ENCODE measurements at regions not wholly inside any gene's neighbourhood (a gene's known extent, or its start where the extent isn't known, plus 50 kb on each side); places are given as distances from the start of the nearest gene placed in this dataset.

DNA sequence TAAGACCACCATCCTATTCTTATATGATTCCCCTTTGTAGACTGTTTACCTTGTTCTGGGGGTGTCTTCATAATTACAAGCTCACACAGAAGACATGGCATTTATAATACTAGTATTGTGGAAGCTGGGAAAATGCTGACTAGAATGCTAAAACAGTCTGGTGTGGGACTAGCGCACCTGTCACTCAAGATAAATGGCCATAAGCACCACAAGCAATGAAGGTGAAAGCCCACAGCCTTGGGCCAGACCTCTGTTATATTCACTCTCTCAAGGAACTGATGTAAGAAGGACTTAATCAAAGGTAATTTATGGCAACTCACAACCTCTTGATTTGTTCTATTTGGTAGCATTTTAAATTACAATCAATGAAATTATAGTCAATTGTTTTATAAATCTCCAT is 721.5 kb downstream of the SEMA5A start:
- Histone ChIP-seq H3K9me3 (no peaks in the 10 kb centered on the region), H3K27me3 (replicated peaks; ENCODE audit: insufficient read depth) (no peaks in the 10 kb centered on the region), H3K27ac (no peak overlapping the region), H3K4me3 (no peak overlapping the region), H3K4me1 (replicated peaks) (peaks cover 4% of the 10 kb centered on the region), H3K36me3 (no peaks in the 10 kb centered on the region)
- TF ChIP-seq POLR2A (IDR thresholded peaks at IDR 0.05) (no peak), CTCF (IDR thresholded peaks at IDR 0.05) (no peak)
- no peak for DNase-seq (ENCODE audit: low spot score)
- intact Hi-C loops (cut with DNase I) = no loop called here
- 100% methylated on average over 1 of the region's 1 CpG for WGBS

DNA sequence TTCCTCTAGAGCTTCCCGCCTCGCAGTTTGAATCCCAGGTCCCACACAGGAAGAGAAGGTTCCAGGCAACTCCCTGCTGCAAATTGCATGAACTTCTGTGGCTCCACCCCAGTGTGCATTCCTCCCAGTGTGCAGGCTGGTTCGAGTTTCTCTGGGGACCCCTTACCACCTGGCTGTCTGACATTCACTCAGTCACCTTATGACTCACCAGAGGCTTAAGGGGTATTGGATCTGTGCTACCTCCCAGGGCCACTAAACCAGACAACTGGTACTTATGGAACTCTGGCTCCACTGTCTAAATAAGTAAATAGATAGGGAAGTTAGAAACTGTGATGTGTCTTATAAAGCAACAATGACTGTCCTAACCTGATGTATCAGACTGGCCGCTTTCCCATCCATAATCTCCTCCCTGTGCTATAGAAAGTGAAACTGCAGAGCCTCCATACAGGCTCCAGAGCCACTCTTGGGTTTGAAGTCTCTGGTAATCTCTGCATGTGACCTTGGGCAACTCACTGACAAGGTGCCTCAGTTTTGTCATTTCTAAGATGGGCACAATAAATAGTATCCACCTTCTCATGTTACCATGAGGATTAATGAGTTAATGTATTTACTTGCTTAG is 720.6 kb downstream of the SEMA5A start:
- TF ChIP-seq POLR2A (IDR thresholded peaks at IDR 0.05) = no peak
- no peak for TF ChIP-seq POLR2AphosphoS5 (IDR thresholded peaks at IDR 0.05)
- no peak for TF ChIP-seq CTCF (IDR thresholded peaks at IDR 0.05)
- H3K4me1 ChIP-seq (replicated peaks) = peaks cover 4% of the 10 kb centered on the region
- intact Hi-C loops (cut with DNase I) = no loop called here
- no peaks in the 10 kb centered on the region for H3K27me3 ChIP-seq (replicated peaks; ENCODE audit: insufficient read depth)
- no peak for DNase-seq (ENCODE audit: low spot score)
- 80% methylated on average over 4 of the region's 4 CpGs for WGBS
- H3K4me3 ChIP-seq = no peak overlapping the region
- no peaks in the 10 kb centered on the region for H3K9me3 ChIP-seq
- H3K27ac ChIP-seq = no peak overlapping the region
- H3K36me3 ChIP-seq = no peaks in the 10 kb centered on the region

DNA sequence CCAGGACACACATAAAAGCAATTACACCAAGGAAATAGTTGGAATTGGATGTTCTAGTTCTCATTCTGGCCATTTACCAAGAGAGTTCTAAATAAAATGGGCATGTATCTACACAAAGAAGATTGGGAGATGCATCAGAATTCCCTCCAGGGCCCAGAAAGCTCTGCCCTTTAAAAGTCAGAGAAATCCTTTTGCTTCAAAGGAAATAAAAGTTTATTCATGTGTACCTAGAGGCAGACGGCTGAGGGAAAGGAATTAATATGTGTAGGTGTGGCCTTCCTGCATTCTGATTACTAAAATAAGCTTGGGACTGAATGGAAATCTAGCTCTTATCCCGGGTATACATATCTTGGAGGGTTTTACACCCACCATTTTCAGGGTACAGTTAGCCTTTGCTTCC is 719.4 kb downstream of the SEMA5A start:
- H3K36me3 ChIP-seq = no peaks in the 10 kb centered on the region
- H3K27me3 ChIP-seq (replicated peaks; ENCODE audit: insufficient read depth) = no peaks in the 10 kb centered on the region
- intact Hi-C loops (cut with DNase I) = no loop called here
- no peak for DNase-seq (ENCODE audit: low spot score)
- H3K4me3 ChIP-seq = no peak overlapping the region
- TF ChIP-seq POLR2A (IDR thresholded peaks at IDR 0.05) (no peak), CTCF (IDR thresholded peaks at IDR 0.05) (no peak), POLR2AphosphoS5 (IDR thresholded peaks at IDR 0.05) (no peak)
- 24% methylated on average over 2 of the region's 2 CpGs for WGBS
- H3K27ac ChIP-seq = no peak overlapping the region
- H3K9me3 ChIP-seq = no peaks in the 10 kb centered on the region
- H3K4me1 ChIP-seq (replicated peaks) = peaks cover 4% of the 10 kb centered on the region

DNA sequence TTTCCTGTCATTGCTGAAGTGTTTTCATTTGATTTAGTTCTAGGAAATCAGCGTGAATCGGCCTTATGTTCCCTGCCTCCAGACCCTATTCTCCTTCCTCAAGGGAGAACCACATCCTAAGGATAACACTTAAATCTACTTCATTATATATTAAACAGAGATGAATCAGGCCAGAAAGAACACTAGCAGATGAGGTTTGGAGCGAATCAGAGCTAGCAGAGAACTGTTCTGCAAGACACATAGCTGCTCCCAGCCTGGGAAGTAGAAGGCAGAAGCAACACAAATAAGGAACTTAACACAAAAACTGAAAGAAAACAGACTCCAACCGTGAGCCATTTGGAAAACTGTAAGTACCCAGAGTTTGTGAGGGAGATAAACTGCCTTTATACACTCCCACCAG is 718.2 kb downstream of the SEMA5A start:
- Histone ChIP-seq H3K4me1 (replicated peaks) (peaks cover 4% of the 10 kb centered on the region), H3K4me3 (no peak overlapping the region), H3K27me3 (replicated peaks; ENCODE audit: insufficient read depth) (no peaks in the 10 kb centered on the region), H3K27ac (no peak overlapping the region), H3K9me3 (no peaks in the 10 kb centered on the region), H3K36me3 (no peaks in the 10 kb centered on the region)
- WGBS = 67% methylated on average over 4 of the region's 4 CpGs
- DNase-seq (ENCODE audit: low spot score) = no peak
- intact Hi-C loops (cut with DNase I) = no loop called here
- no peak for TF ChIP-seq CTCF (IDR thresholded peaks at IDR 0.05)
- no peak for TF ChIP-seq POLR2AphosphoS5 (IDR thresholded peaks at IDR 0.05)
- no peak for TF ChIP-seq POLR2A (IDR thresholded peaks at IDR 0.05)

- Histone ChIP-seq H3K9me3 (no peaks in the 10 kb centered on the region), H3K36me3 (no peaks in the 10 kb centered on the region), H3K27me3 (replicated peaks; ENCODE audit: insufficient read depth) (no peaks in the 10 kb centered on the region), H3K4me1 (replicated peaks) (peaks cover 4% of the 10 kb centered on the region), H3K4me3 (no peak overlapping the region), H3K27ac (no peak overlapping the region)
- TF ChIP-seq CTCF (IDR thresholded peaks at IDR 0.05) (no peak), POLR2A (IDR thresholded peaks at IDR 0.05) (no peak), POLR2AphosphoS5 (IDR thresholded peaks at IDR 0.05) (no peak)
- WGBS = 88% methylated on average over 2 of the region's 2 CpGs
- intact Hi-C loops (cut with DNase I) = no loop called here
- no peak for DNase-seq (ENCODE audit: low spot score)
Measured at GRCh38 chr5:8828596-8829322, 717.1 kb downstream of the SEMA5A start.
